LoVo (cell line): ENCODE measurements at regions not wholly inside any gene's neighbourhood (a gene's known extent, or its start where the extent isn't known, plus 50 kb on each side); places are given as distances from the start of the nearest gene placed in this dataset.
"Not testable (repeated sequence)": the region's sequence is repeated elsewhere in the genome, so short reads cannot be mapped to it uniquely, and the experiment has no call there.

Experiments used
- DNase-seq: peaks from one replicate; pipeline ENCODE4 v3.0.0-alpha.2; 2016; ENCODE audit warnings: low spot score

DNA sequence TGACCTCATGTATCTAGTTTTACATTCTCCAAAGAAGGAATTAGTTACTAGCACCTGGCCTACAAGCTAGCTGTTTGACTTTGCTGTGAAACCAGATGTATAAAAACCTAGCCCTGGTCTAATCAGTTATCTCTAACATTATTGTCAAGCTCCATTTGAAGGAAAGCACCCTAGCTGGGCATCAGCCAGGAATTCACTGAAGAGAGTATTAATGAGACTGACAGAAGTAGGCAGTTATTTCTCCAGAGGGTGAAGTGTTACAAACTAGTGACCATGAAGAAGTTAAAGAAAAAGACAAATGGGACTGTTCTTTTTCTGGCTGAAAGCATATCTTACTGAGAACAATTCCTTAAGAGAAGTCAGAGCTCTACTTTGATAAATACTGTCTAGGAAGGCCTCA is 2529.3 kb upstream of the PCDH20 start:
- no peak for DNase-seq

GRCh38 chr13:63942372-63942771 is 2526.7 kb upstream of the PCDH20 start:
- DNase-seq, result no peak

- DNase-seq, result no peak
Measured at GRCh38 chr13:63938851-63939250, 2523.2 kb upstream of the PCDH20 start.

DNA sequence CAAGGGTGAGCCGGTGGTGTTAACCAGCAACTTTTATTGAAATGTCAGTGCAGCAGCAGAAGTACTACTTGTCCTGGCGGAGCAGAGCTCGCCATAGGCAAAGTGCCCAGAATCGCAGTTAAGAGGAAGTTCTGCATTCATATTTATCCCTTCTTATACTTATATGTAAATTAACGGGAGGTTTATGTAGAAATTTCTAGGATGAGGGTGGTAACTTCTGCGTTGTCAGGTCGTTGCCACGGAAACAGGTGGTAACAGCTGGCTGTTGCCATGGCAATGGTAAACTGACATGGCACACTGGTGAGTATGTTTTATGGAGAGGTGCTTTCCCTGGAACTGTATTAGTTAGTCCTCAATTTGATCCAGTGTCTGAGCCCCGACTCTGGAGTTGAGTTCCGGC is 2494.9 kb upstream of the PCDH20 start:
- no peak for DNase-seq

DNA sequence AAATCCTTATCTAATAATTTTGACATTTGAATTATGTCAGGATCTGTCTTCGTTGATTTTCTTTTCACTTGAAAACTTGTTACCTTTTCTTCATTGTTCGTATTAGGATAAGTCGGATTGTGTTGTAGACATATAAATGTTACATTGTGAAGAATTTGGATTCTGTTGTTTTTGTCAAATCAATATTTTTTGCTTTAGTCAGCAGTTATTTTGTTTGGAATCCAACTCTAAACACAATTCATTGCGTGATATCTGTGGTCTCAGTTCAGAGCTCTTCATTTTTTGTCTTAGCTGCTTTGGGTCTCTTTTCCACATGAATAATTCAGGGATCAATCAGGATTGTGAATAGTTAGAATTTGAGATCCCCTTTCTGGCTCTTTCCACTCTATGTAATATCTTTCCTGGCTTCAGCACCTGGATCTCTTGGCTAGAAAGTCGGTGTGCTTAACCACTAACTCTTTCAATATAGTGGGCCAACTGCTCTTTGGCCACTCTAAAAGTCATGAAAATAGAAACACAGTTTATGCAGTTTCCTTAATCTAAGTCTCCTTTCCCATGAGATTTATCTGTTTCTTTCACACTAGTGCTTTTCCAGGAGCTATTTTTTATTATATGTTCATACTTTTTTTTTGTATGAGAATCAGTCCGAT is 2494.2 kb upstream of the PCDH20 start:
- no peak for DNase-seq

DNA sequence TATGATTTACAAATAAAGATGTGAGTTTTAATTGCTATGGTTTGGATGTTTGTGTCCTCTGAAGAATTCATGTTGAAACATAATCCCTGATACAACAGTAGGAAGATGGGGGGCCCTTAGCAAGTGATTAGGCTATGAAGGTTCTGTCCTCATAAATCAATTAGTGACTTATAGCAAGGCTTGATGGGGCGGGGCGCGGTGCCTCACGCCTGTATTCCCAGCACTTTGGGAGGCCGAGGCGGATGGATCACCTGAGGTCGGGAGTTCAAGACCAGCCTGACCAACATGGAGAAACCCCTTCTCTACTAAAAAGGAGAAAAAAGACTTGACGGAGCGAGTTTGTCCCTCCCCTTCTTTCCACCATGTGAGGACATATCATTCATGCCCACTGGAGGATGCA is 2486.5 kb upstream of the PCDH20 start:
- DNase-seq, result no peak

GRCh38 chr13:63901630-63902029 is 2486.0 kb upstream of the PCDH20 start:
- no peak for DNase-seq

DNA sequence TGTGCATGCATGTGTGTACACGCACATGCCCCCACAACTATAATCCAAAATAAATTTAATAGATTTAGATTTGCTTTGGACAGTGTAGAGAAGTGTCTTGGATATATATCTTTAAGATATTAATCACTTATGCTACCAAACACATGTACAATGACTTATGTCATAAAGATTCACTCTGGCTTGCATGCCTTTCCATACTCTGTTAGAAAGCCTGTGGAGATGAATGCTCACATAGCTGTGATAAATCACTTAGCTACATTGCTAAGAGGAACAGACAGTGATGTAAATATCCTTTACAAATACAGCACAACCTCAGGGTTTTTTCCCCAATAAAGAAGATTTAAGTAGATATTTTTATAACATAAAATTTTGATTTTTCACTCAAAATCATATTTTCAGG is 2484.8 kb upstream of the PCDH20 start:
- DNase-seq, result no peak

DNA sequence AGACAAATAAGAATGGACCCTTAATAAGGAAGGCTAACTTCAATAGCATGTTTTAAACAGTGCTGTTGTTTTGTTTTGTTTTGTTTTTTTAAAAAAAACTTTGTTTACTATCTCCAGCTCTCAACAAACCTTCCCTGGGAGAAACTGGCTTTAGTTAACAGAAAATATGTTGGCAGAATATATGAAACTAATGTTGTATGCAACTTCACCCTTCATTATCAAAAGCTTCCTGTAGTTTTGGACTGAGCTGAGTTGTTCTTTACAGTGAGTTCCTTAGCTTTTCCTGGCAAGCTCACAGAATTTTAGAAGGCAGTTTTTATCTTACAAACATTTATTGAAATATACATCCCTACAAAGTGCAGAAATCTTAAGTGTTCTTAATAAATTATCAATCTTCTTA is 2480.7 kb upstream of the PCDH20 start:
- DNase-seq, result no peak

DNA sequence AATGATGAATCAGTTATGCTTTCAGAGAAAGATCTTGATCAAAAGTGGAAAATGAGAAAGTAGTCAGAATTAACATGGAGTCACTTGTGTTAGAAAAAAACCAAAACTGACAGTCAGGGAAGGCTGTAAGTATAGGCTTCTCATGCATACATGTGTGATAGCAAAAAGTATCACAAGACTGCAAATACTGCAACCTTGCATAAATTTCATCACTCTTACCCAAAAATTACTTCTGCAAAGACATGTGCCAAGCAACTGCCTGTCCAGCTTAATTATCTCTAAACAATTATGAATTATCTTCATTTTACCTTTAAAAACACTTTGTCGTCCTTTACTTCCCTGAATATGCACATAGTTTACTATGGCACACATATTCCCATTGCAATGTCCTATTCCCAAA is 2466.4 kb upstream of the PCDH20 start:
- DNase-seq, result no peak

GRCh38 chr13:63880705-63881104 is 2465.1 kb upstream of the PCDH20 start:
- DNase-seq, result no peak

GRCh38 chr13:63873936-63874335 is 2458.3 kb upstream of the PCDH20 start:
- no peak for DNase-seq

GRCh38 chr13:63864171-63864902 is 2448.7 kb upstream of the PCDH20 start:
- DNase-seq, result no peak

DNA sequence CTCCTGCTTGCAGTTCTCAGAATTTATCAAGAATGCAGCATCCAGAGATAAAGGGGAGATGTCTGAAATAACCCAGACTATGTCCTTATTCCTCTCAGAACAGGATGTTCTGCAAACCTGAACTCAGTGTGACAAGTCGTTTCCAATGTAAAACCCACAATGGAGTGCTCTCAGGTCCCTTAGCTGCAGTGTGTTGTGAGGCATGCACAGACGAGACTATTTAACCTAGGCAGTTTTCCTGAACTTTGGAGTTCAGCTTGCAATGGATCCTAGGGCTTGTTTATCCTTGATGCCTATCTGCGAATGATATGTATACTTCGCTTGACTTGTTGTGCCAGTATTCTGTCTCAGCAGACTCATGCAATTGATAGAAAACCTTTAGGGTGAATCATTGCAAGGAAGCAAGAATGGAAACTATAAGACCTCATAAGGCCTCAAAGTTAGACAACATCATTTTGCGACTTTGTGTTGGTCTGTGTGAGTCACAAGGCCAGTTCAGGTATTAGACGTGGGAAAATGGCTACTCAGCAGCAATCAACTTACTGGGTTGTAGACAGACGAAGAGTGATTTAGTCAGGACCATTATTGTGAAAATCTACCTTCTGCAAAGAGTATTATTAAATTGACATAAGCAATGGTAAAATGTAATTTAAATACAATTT is 2439.9 kb upstream of the PCDH20 start:
- no peak for DNase-seq

DNA sequence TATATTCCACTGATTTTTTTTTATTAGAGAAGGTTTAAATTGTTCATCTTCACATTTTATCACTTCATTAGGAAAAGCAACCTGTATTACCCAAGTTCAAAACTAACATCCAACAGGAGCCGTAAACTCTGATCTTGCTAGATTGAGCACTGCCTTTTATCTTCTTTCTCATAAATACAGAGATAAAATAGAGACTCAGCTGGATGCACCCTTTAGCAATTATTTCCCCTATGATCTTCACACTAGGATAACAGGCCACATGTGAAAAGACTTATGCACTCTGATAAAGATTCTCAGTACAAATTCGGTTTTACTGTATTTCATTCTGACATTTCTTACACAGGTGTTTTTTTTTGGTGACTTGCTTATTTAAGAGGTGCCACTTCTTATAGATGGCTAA is 2438.2 kb upstream of the PCDH20 start:
- no peak for DNase-seq

DNA sequence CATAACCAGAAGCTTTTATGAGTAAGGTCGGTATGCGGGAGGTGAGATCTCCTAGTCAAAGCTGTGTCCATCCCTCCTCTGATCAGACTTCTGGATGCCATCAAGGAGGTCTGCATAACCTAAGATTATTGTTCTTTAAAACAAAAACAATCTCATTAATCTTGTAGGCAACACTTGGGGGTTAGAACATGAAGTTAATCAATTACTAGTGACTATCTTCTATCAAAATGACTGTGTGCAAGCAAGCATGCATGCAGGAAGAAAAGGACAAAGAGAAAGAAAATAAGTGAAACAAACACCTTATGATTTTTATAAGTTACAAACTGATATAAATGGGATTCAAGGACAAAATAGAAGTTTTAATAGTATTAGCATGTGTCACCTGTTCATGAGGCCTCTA is 2435.9 kb upstream of the PCDH20 start:
- no peak for DNase-seq

GRCh38 chr13:63843766-63844699 is 2428.4 kb upstream of the PCDH20 start:
- DNase-seq, result no peak

DNA sequence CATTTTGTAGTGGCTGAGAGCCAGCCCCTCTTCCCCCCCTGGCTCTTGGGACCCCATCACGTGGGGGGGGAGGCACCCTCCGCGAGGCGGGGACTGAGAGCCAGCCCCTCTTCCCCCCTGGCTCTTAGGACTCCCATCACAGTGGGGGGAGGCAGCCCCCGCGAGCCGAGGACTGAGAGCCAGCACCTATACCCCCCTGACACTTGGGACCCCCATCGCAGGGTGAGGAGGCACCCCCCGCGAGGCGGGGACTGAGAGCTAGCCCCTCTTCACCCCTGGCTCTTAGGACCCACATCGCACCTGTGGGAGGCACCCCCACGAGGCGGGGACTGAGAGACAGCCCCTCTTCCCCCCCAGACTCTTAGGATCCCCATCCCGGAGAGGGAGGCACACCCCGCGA is 2426.5 kb upstream of the PCDH20 start:
- DNase-seq, result no peak

GRCh38 chr13:63840551-63841421 is 2425.1 kb upstream of the PCDH20 start:
- DNase-seq, result no peak

DNA sequence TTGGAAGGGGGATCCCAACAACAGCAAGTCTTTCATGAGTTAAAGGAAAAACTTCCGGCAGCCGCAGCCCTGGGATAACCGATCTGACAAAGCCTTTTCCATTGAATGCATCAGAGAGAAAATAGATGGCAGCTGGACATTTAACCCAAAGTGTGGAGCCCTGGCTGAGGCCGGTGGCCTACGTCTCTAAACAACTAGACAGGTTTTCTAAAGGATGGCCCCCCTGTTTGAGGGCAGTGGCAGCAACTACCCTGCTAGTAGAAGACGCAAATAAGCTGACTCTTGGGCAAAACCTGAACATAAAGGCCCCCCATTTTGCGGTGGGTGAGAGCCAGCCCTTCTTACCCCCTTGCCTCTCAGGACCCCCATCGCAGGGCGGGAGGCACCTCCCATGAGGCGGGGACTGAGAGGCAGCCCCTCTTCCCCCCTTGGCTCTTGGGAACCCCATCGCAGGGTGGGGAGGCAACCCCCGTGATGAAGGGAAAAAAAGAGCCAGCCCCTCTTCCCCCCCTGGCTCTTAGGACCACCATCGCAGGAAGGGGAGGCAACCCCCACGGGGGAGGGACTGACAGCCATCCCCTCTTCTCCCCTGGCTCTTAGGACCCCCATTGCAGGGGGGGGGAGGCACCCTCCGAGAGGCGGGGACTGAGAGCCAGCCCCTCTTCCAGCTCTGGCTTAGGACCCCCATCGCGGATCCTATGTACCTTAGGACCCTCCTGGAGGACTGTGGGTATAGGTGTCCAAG is 2422.9 kb upstream of the PCDH20 start:
- no peak for DNase-seq

- DNase-seq, result not testable (repeated sequence)
Measured at GRCh38 chr13:63837701-63838100, 2422.1 kb upstream of the PCDH20 start.
